Hematopoietic multipotent progenitor cell treated with erythropoietin and hydrocortisone succinate and interleukin-3 and kit ligand, for 17 days (in vitro differentiated cells): ENCODE measurements at regions not wholly inside any gene's neighbourhood (a gene's known extent, or its start where the extent isn't known, plus 50 kb on each side); places are given as distances from the start of the nearest gene placed in this dataset.

Experiments used
- DNase-seq: peaks from one replicate; pipeline ENCODE4 v3.0.0-alpha.2; 2015; ENCODE audit warnings: low spot score

GRCh38 chr18:40882468-40882867 lies 1072.6 kb upstream of the PIK3C3 start:
- no peak for DNase-seq

- no peak for DNase-seq
These were observed 1076.7 kb upstream of the PIK3C3 start for GRCh38 chr18:40878371-40878770.

GRCh38 chr18:40877096-40877495 lies 1077.9 kb upstream of the PIK3C3 start:
- no peak for DNase-seq

- DNase-seq: no peak
These were observed 1079.9 kb upstream of the PIK3C3 start for GRCh38 chr18:40875101-40875615.

- DNase-seq: no peak
These were observed 1080.8 kb upstream of the PIK3C3 start for GRCh38 chr18:40874233-40874632.

- no peak for DNase-seq
These were observed 1086.8 kb upstream of the PIK3C3 start for GRCh38 chr18:40868110-40868858.

- no peak for DNase-seq
These were observed 1087.6 kb upstream of the PIK3C3 start for GRCh38 chr18:40867459-40867858.

- no peak for DNase-seq
These were observed 1088.1 kb upstream of the PIK3C3 start for GRCh38 chr18:40866968-40867367.

- DNase-seq: no peak
These were observed 1088.9 kb upstream of the PIK3C3 start for GRCh38 chr18:40866013-40866645.

GRCh38 chr18:40864846-40865245 lies 1090.2 kb upstream of the PIK3C3 start:
- no peak for DNase-seq

GRCh38 chr18:40863801-40864200 lies 1091.2 kb upstream of the PIK3C3 start:
- DNase-seq: no peak

- DNase-seq: no peak
These were observed 1094.8 kb upstream of the PIK3C3 start for GRCh38 chr18:40860189-40860588.

GRCh38 chr18:40855661-40856060 lies 1099.4 kb upstream of the PIK3C3 start:
- no peak for DNase-seq

GRCh38 chr18:40852406-40852805 lies 1102.6 kb upstream of the PIK3C3 start:
- no peak for DNase-seq

GRCh38 chr18:40851014-40851429 lies 1104.0 kb upstream of the PIK3C3 start:
- DNase-seq: no peak

GRCh38 chr18:40849886-40850285 lies 1105.1 kb upstream of the PIK3C3 start:
- DNase-seq: no peak

- no peak for DNase-seq
These were observed 1113.6 kb upstream of the PIK3C3 start for GRCh38 chr18:40841467-40841866.

- no peak for DNase-seq
These were observed 1114.0 kb upstream of the PIK3C3 start for GRCh38 chr18:40841063-40841462.

GRCh38 chr18:40832362-40832761 lies 1122.7 kb upstream of the PIK3C3 start:
- no peak for DNase-seq

GRCh38 chr18:40824291-40824690 lies 1130.7 kb upstream of the PIK3C3 start:
- no peak for DNase-seq

GRCh38 chr18:40821596-40822243 lies 1133.3 kb upstream of the PIK3C3 start:
- no peak for DNase-seq

- DNase-seq: no peak
These were observed 1142.0 kb upstream of the PIK3C3 start for GRCh38 chr18:40812981-40813515.

GRCh38 chr18:40810372-40810771 lies 1144.7 kb upstream of the PIK3C3 start:
- no peak for DNase-seq
